Tibial nerve (tissue), 4 donors: ENCODE measurements at regions not wholly inside any gene's neighbourhood (a gene's known extent, or its start where the extent isn't known, plus 50 kb on each side); places are given as distances from the start of the nearest gene placed in this dataset.
"Not testable (repeated sequence)": the region's sequence is repeated elsewhere in the genome, so short reads cannot be mapped to it uniquely, and the experiment has no call there.

Experiments
- DNase-seq, 2 donors: peaks; one replicate each; pipeline ENCODE4 v3.0.0-alpha.2; 2019; ENCODE audit warnings: low spot score in 2 of 2
- H3K27ac ChIP-seq, 4 donors: fragments of 200-600 bp; sonication (generic) in 3 of 4; one replicate each; pipeline ENCODE4 v1.5.1; 2017 to 2019; ENCODE audit warnings: mild to moderate bottlenecking in 1 of 4
- H3K27me3 ChIP-seq, 2 donors: fragments of 200-600 bp; sonication (generic) in 1 of 2; one replicate each; pipeline versions ENCODE4 v1.5.1 to v1.6.0; 2017 to 2019
- H3K36me3 ChIP-seq, 3 donors: fragments of 200-600 bp; sonication (generic); one replicate each; pipeline ENCODE4 v1.5.1; 2018 to 2019
- H3K4me1 ChIP-seq, 4 donors: fragments of 200-600 bp; sonication (generic) in 3 of 4; one replicate each; pipeline ENCODE4 v1.5.1; 2017 to 2019
- H3K4me3 ChIP-seq, 4 donors: fragments of 200-600 bp; sonication (generic) in 3 of 4; one replicate each; pipeline ENCODE4 v1.5.1; 2017 to 2019; ENCODE audit warnings: mild to moderate bottlenecking in 1 of 4, moderate library complexity in 1 of 4
- H3K9me3 ChIP-seq, 4 donors: fragments of 200-600 bp; sonication (generic) in 3 of 4; one replicate each; pipeline ENCODE4 v1.5.1; 2017 to 2019
- EP300 ChIP-seq, 2 donors: sonication (generic); formaldehyde crosslinking; IDR thresholded peaks; one replicate each; pipeline ENCODE4 v1.6.1; 2017; ENCODE audit warnings: antibody characterized with exemption in 2 of 2, mild to moderate bottlenecking in 1 of 2
- POLR2A ChIP-seq, 2 donors: fragments of 450-650 bp; IDR thresholded peaks; one replicate each; pipeline ENCODE4 v1.6.1; 2017; ENCODE audit warnings: antibody characterized with exemption in 2 of 2, mild to moderate bottlenecking in 2 of 2, moderate library complexity in 2 of 2
- WGBS, 2 donors: methylation state at CpG; one replicate each; pipeline ENCODE4 v1.1.5; 2018; 5-methylcytosine and 5-hydroxymethylcytosine counted together
- TF ChIP-seq, protein P1 (sequence below), 5 experiments: fragments of 200-600 bp in 3 of 5; fragments of 450-650 bp in 2 of 5; sonication (generic) in 3 of 5; IDR thresholded peaks; one replicate each; pipeline ENCODE4 v1.5.1; 2016 to 2019; ENCODE audit warnings: antibody characterized with exemption in 5 of 5, mild to moderate bottlenecking in 3 of 5, moderate library complexity in 2 of 5

DNA sequence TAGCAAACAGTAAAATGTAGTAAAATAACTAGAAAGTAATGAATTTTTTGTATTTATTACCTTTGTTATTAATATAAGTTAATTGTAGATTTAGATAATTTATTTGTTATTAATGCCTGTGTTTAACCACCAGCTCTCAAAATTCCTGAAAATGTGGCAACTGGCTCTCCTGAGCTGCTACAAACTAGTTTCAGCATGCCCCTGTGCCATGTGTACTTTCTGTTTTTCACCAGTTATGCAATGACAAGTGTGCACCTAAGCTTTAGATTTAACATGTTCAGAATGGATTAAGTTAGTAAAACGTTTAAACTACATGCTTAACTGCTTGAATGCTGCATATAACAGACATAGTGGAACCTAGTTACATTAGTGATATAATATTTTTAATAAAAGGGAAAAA lies 88.1 kb downstream of the POSTN start:
- DNase-seq: no peak
- no peaks in the 10 kb centered on the region for H3K4me1 ChIP-seq
- no peaks in the 10 kb centered on the region for H3K9me3 ChIP-seq
- no peak overlapping the region for H3K27ac ChIP-seq
- TF ChIP-seq, protein P1, sequence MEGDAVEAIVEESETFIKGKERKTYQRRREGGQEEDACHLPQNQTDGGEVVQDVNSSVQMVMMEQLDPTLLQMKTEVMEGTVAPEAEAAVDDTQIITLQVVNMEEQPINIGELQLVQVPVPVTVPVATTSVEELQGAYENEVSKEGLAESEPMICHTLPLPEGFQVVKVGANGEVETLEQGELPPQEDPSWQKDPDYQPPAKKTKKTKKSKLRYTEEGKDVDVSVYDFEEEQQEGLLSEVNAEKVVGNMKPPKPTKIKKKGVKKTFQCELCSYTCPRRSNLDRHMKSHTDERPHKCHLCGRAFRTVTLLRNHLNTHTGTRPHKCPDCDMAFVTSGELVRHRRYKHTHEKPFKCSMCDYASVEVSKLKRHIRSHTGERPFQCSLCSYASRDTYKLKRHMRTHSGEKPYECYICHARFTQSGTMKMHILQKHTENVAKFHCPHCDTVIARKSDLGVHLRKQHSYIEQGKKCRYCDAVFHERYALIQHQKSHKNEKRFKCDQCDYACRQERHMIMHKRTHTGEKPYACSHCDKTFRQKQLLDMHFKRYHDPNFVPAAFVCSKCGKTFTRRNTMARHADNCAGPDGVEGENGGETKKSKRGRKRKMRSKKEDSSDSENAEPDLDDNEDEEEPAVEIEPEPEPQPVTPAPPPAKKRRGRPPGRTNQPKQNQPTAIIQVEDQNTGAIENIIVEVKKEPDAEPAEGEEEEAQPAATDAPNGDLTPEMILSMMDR (IDR thresholded peaks at IDR 0.05): no peak
- TF ChIP-seq EP300 (IDR thresholded peaks at IDR 0.05) (no peak), POLR2A (IDR thresholded peaks at IDR 0.05) (no peak)
- H3K27me3 ChIP-seq: no peaks in the 10 kb centered on the region
- H3K4me3 ChIP-seq: no peak overlapping the region
- 50 to 77% methylated on average over 1 of the region's 1 CpG for WGBS, 2 donors
- H3K36me3 ChIP-seq: no peaks in the 10 kb centered on the region

DNA sequence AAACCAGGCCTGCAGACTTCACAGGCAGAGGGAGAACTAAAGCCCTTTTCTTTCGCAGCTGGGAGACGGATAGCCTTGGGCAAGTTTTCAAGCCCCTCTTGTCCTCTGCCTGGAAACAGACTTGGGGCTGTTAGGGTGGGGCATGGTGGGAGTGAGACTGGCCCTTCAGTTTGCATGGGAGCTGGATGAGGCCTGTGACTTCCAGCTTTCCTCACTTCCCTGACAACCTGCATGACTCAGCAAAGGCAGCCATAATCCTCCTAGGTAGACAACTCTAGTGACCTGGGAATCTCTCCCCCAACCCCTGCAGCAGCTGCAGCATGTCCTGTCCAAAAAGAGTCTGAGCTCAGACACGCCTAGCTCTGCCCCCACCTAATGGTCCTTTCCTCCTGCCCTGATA lies 93.0 kb downstream of the POSTN start:
- no peak overlapping the region for H3K27ac ChIP-seq
- H3K4me3 ChIP-seq: no peak overlapping the region
- no peaks in the 10 kb centered on the region for H3K9me3 ChIP-seq
- H3K27me3 ChIP-seq: no peaks in the 10 kb centered on the region
- no peaks in the 10 kb centered on the region for H3K36me3 ChIP-seq
- H3K4me1 ChIP-seq: no peaks in the 10 kb centered on the region
- no peak for TF ChIP-seq EP300 (IDR thresholded peaks at IDR 0.05)
- TF ChIP-seq, protein P1 (IDR thresholded peaks at IDR 0.05): no peak
- no peak for TF ChIP-seq POLR2A (IDR thresholded peaks at IDR 0.05)
- 67 to 81% methylated on average over 1 to 3 of the region's 3 CpGs for whole genome bisulfite sequencing, 2 donors
- DNase-seq: no peak

DNA sequence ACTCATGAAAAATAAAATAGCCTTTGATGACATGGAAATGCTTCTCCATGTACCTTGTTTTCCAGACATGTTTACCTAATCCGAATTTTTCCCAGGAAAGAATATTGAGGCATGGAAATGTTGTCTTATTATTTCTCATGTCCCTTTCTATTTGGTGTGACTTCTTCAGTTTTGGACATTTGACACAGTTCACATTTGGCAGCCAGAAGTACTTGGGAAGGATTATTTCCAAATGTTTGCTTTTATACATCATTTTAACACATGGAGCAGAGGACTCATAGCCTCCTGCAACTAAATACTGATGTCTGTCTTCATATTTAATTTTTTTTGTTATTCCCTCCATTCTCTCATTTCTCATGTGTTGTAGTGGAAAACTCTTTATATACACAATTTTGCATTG lies 94.3 kb downstream of the POSTN start:
- Histone ChIP-seq H3K4me3 (no peak overlapping the region), H3K9me3 (no peaks in the 10 kb centered on the region), H3K27ac (no peak overlapping the region), H3K36me3 (no peaks in the 10 kb centered on the region), H3K27me3 (no peaks in the 10 kb centered on the region), H3K4me1 (no peaks in the 10 kb centered on the region)
- no peak for TF ChIP-seq POLR2A (IDR thresholded peaks at IDR 0.05)
- TF ChIP-seq EP300 (IDR thresholded peaks at IDR 0.05): no peak
- TF ChIP-seq, protein P1 (IDR thresholded peaks at IDR 0.05): no peak
- no peak for DNase-seq
- 74 to 81% methylated on average over 1 of the region's 1 CpG for WGBS, 2 donors

DNA sequence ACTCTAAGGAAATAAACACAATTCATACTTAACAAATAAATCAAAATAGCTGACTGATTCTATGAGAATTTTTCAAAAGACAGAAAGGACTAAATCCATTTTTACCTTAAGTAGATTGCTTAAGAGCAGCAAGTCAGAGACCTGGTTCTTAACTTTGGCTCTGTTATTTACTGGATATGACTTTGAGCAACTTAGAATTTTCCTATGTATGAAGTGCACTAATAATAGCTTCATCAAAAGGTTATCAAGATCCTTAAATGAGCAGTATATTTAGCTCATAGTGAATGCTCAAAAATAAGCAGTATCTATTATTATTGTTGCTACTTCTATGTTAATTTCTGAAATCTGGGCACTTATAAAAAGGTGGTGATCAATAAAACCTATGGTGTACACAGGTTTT lies 95.3 kb downstream of the POSTN start:
- Histone ChIP-seq H3K4me1 (no peaks in the 10 kb centered on the region), H3K9me3 (no peaks in the 10 kb centered on the region), H3K27me3 (no peaks in the 10 kb centered on the region), H3K27ac (no peak overlapping the region), H3K36me3 (no peaks in the 10 kb centered on the region), H3K4me3 (no peak overlapping the region)
- TF ChIP-seq, protein P1 (IDR thresholded peaks at IDR 0.05): no peak
- TF ChIP-seq POLR2A (IDR thresholded peaks at IDR 0.05) (no peak), EP300 (IDR thresholded peaks at IDR 0.05) (no peak)
- DNase-seq: no peak

DNA sequence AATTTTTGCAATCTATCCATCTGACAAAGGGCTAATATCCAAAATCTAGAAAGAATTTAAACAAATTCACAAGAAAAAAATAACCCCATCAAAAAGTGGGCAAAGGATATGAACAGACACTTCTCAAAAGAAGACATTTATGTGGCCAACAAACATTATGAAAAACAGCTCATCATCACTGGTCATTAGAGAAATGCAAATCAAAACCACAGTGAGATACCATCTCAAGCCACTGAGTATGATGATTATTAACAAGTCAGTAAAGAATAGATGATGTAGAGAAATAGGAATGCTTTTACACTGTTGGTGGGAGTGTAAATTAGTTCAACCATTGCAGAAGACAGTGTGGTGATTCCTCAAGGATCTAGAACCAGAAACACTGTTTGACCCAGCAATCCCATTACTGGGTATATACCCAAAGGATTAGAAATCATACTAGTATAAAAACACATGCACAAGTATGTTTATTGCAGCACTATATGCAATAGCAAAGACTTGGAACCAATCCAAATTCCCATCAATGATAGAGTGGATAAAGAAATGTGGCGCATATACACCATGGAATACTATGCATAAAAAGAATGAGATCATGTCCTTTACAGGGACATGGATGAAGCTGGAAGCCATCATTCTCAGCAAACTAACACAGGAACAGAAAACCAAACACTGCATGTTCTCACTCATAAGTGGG lies 96.1 kb downstream of the POSTN start:
- 94 to 100% methylated on average over 1 of the region's 1 CpG for WGBS, 2 donors
- not testable (repeated sequence) for H3K27ac ChIP-seq, H3K9me3 ChIP-seq, H3K36me3 ChIP-seq, H3K4me1 ChIP-seq, H3K4me3 ChIP-seq, H3K27me3 ChIP-seq, DNase-seq

DNA sequence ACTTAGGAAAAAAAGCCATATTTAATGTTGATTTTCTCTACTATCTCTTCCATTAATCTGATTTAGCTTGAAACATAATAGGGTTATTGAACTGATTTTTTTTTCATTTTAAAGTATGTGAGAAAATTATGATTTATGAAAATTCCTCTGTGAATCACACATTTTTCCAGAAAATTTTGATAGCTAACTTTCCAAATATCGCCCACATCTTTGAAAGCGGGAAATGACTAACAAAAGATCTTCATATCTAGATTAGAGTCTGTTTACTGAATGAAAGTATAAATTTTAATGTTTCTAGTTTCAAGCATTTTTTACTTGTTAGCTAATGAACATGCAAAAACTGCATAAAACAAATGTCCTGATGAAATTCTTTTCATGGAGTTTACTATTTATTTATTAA lies 97.4 kb downstream of the POSTN start:
- H3K4me3 ChIP-seq: no peak overlapping the region
- DNase-seq: no peak
- no peaks in the 10 kb centered on the region for H3K36me3 ChIP-seq
- no peaks in the 10 kb centered on the region for H3K9me3 ChIP-seq
- H3K4me1 ChIP-seq: no peaks in the 10 kb centered on the region
- 45 to 62% methylated on average over 2 of the region's 2 CpGs for WGBS, 2 donors
- H3K27ac ChIP-seq: no peak overlapping the region
- no peaks in the 10 kb centered on the region for H3K27me3 ChIP-seq
- TF ChIP-seq, protein P1 (IDR thresholded peaks at IDR 0.05): no peak
- TF ChIP-seq POLR2A (IDR thresholded peaks at IDR 0.05) (no peak), EP300 (IDR thresholded peaks at IDR 0.05) (no peak)
